ENCODE measurements at regions not wholly inside any gene's neighbourhood (a gene's known extent, or its start where the extent isn't known, plus 50 kb on each side); places are given as distances from the start of the nearest gene placed in this dataset.
"Not testable (repeated sequence)": the region's sequence is repeated elsewhere in the genome, so short reads cannot be mapped to it uniquely, and the experiment has no call there.

GRCh38 chr9:107782381-107782780, 292.8 kb upstream of the KLF4 start:
- no peak for TF ChIP-seq CTCF (IDR thresholded peaks at IDR 0.05)
- Mint-ChIP-seq H3K4me3 (no peak overlapping the region), H3K27me3 (peaks cover 4% of the 10 kb centered on the region), H3K36me3 (ENCODE audit: low read depth) (no peaks in the 10 kb centered on the region), H3K9me3 (no peaks in the 10 kb centered on the region), H3K4me1 (no peaks in the 10 kb centered on the region), H3K27ac (no peak overlapping the region)
- intact Hi-C loops (cut with micrococcal nuclease), result no loop called here
- ATAC-seq (ENCODE audit: low read depth) (no peak), DNase-seq (no peak)
- CTCF ChIA-PET, result no interaction called here
- POLR2A ChIA-PET, result no interaction called here

GRCh38 chr9:107780960-107781359, 291.4 kb upstream of the KLF4 start:
- no peak for TF ChIP-seq CTCF (IDR thresholded peaks at IDR 0.05)
- intact Hi-C loops (cut with micrococcal nuclease), result no loop called here
- DNase-seq, result no peak
- Mint-ChIP-seq H3K27ac (no peak overlapping the region), H3K36me3 (ENCODE audit: low read depth) (no peaks in the 10 kb centered on the region), H3K4me1 (no peaks in the 10 kb centered on the region), H3K9me3 (no peaks in the 10 kb centered on the region), H3K4me3 (no peak overlapping the region), H3K27me3 (peaks cover 4% of the 10 kb centered on the region)
- CTCF ChIA-PET, result no interaction called here
- POLR2A ChIA-PET, result no interaction called here
- no peak for ATAC-seq (ENCODE audit: low read depth)

DNA sequence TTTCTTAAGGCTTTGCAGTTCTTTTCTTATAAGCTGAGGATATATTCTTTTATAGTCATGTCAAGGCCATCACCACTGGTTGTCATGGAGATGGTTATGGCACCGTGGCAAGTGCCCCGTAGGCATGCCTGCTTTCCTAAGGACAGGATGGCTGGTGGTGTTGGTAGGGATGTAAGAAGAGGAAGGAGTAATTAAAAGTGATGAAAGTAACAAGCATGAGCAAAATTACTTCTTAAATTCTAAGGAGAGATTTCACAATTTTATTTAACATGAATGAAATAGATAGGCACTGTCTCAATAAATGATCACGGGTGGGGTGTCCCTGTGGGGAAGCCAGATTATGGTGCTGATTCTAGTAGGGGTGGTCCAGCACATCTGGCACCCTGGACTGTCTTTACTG, 290.2 kb upstream of the KLF4 start:
- Mint-ChIP-seq H3K4me1 (no peaks in the 10 kb centered on the region), H3K9me3 (no peaks in the 10 kb centered on the region), H3K27me3 (peaks cover 4% of the 10 kb centered on the region), H3K4me3 (no peak overlapping the region), H3K27ac (no peak overlapping the region), H3K36me3 (ENCODE audit: low read depth) (no peaks in the 10 kb centered on the region)
- POLR2A ChIA-PET, result no interaction called here
- ATAC-seq (ENCODE audit: low read depth), result no peak
- DNase-seq, result no peak
- CTCF ChIA-PET, result no interaction called here
- intact Hi-C loops (cut with micrococcal nuclease), result no loop called here
- no peak for TF ChIP-seq CTCF (IDR thresholded peaks at IDR 0.05)

DNA sequence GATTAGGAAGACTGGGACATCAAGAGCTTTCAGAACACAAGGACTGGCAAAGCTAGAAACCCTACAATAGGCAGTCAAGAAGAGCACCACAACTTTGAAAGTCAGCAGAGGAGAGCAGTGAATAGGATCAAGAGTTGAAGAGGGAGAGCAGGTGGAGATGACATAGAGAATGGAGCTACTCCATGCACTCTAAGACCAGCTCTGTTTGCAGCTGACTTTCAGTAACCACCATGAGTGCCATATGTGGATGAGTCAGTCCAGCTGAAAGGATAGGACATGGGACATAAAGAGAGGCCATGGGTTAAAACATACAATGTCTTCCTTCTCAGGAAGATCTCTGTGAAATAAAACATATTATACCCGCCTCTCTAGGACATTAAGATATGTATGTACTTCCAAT, 289.1 kb upstream of the KLF4 start:
- H3K4me1 Mint-ChIP-seq, result peaks cover 6% of the 10 kb centered on the region

GRCh38 chr9:107774099-107774498, 284.5 kb upstream of the KLF4 start:
- CTCF ChIA-PET; H3K4me3 Mint-ChIP-seq; H3K27ac Mint-ChIP-seq; POLR2A ChIA-PET; H3K36me3 Mint-ChIP-seq (ENCODE audit: low read depth); DNase-seq; H3K27me3 Mint-ChIP-seq; H3K4me1 Mint-ChIP-seq; ATAC-seq (ENCODE audit: low read depth); intact Hi-C loops (cut with micrococcal nuclease): not testable (repeated sequence)
- H3K9me3 Mint-ChIP-seq, result peaks cover 17% of the 10 kb centered on the region

More for the DNA sequence above, 289.1 kb upstream of the KLF4 start:
- DNase-seq (no peak), ATAC-seq (ENCODE audit: low read depth) (no peak)
- Mint-ChIP-seq H3K4me3 (no peak overlapping the region), H3K9me3 (peaks cover 4% of the 10 kb centered on the region), H3K36me3 (ENCODE audit: low read depth) (no peaks in the 10 kb centered on the region), H3K27me3 (peaks cover 4% of the 10 kb centered on the region), H3K27ac (no peak overlapping the region)
- POLR2A ChIA-PET, result no interaction called here
- CTCF ChIA-PET, result no interaction called here
- TF ChIP-seq CTCF (IDR thresholded peaks at IDR 0.05), result no peak
- intact Hi-C loops (cut with micrococcal nuclease), result no loop called here

DNA sequence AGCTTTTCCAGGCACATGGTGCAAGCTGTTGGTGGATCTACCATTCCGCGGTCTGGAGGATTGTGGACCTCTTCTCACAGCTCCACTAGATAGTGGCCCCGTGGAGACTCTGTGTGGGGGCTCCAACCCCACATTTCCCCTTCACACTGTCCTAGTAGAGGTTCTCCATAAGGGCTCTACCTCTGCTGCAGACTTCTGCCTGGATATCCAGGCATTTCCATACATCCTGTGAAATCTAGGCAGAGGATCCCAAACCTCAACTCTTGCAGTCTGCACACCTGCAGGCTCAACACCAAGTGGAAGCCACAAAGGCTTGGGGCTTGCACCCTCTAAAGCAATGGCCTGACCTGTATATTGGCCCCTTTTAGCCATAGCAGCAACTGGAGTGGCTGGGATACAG, 283.4 kb upstream of the KLF4 start:
- H3K27ac Mint-ChIP-seq, result no peak overlapping the region
- H3K9me3 Mint-ChIP-seq, result peaks cover 17% of the 10 kb centered on the region
- H3K36me3 Mint-ChIP-seq (ENCODE audit: low read depth), result no peaks in the 10 kb centered on the region
- intact Hi-C loops (cut with micrococcal nuclease), result no loop called here
- ChIA-PET POLR2A (no interaction called here), CTCF (no interaction called here)
- no peak for ATAC-seq (ENCODE audit: low read depth)
- TF ChIP-seq CTCF (IDR thresholded peaks at IDR 0.05), result no peak
- H3K4me3 Mint-ChIP-seq, result no peak overlapping the region
- no peaks in the 10 kb centered on the region for H3K27me3 Mint-ChIP-seq
- H3K4me1 Mint-ChIP-seq, result peaks cover 6% of the 10 kb centered on the region
- no peak for DNase-seq
